AG04449 (cell line): ENCODE measurements at regions not wholly inside any gene's neighbourhood (a gene's known extent, or its start where the extent isn't known, plus 50 kb on each side); places are given as distances from the start of the nearest gene placed in this dataset.

Experiments used
- CTCF ChIA-PET: fragments of 350-600 bp; formaldehyde crosslinking; extraction: SDS; loops from one replicate; lab custom pipeline; 2021; ENCODE audit warnings: antibody characterized with exemption; lab: Yijun Ruan, JAX
- POLR2A ChIA-PET: fragments of 400-600, 350-600 bp; formaldehyde crosslinking; extraction: SDS; loops from one replicate; lab custom pipeline; 2020; ENCODE audit warnings: antibody characterized with exemption, inconsistent platforms; lab: Yijun Ruan, JAX
- DNase-seq: peaks from one replicate; pipeline ENCODE4 v3.0.0-alpha.2; 2010; ENCODE audit warnings: low read depth, low spot score
- H3K4me3 ChIP-seq: 2 replicates; pipeline ENCODE4 v1.5.1; 2011; ENCODE audit warnings: low read depth, mild to moderate bottlenecking, control low read depth, low read length
- TF ChIP-seq, protein P1 (sequence below): IDR thresholded peaks from one replicate; pipeline ENCODE4 v1.5.1; 2011; ENCODE audit warnings: mild to moderate bottlenecking, moderate library complexity, low read length, control low read depth, inconsistent platforms; ENCODE audit not compliant: insufficient read depth; ENCODE audit errors: missing control alignments

DNA sequence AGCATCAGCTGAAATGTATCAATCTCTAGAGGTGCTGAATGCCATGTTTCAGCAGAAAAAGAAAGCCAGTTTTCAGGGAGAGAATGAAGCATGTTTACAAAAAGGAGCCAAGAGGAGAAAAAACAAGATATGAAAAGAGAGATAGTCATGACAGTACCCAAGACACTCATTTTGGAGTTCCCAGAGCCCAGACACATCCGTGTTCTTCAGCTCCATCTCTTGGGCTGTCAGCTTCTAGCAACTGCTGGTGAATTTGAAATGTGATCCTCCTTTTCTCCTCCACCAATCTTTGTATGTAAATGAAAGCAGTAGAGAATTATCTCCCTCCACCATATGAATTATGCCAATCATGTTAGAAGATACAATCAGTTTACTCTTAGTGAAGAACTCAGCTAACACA is 93.0 kb upstream of the SLC25A36 start:
- TF ChIP-seq, protein P1, sequence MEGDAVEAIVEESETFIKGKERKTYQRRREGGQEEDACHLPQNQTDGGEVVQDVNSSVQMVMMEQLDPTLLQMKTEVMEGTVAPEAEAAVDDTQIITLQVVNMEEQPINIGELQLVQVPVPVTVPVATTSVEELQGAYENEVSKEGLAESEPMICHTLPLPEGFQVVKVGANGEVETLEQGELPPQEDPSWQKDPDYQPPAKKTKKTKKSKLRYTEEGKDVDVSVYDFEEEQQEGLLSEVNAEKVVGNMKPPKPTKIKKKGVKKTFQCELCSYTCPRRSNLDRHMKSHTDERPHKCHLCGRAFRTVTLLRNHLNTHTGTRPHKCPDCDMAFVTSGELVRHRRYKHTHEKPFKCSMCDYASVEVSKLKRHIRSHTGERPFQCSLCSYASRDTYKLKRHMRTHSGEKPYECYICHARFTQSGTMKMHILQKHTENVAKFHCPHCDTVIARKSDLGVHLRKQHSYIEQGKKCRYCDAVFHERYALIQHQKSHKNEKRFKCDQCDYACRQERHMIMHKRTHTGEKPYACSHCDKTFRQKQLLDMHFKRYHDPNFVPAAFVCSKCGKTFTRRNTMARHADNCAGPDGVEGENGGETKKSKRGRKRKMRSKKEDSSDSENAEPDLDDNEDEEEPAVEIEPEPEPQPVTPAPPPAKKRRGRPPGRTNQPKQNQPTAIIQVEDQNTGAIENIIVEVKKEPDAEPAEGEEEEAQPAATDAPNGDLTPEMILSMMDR: no peak
- no peak overlapping the region for H3K4me3 ChIP-seq
- ChIA-PET POLR2A (no interaction called here), CTCF (no interaction called here)
- DNase-seq: no peak

DNA sequence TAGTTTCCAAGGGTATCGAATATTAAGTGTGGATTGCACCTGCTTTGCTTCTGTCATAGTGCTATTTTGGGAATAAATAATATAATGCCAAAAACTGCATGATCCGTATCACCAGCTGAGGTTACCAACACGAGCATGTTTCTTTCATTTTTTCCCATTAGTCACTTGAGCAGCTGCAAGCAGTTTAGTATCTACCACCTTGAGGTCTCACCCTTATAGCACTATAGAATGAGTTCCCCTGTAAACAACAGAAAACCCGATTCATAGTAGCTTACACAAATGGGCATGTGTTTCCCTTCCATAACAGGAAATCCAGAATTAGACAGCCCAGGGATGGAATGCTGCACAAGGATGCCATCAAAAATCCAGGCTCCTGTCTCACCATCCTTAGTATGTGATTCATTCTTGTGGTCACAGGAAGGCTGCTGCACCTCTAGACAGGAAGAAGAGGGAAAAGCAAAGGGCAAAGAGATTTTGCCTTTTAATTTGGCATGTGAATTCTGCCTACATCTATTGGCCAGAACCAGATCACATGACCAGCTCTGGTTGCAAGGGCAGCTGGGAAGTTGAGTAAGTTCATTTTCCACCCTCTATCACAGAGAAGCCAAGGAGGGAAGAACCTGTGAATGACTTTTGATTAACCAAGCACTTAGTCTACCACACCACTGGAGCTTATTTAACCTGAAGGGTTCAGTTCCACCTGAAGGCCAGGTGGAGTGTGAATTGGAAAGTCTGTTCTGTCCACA is 91.3 kb upstream of the SLC25A36 start:
- CTCF ChIA-PET: interaction anchor here (1.0 kb wide), 1 partner anchor 14 kb away, joined by 3 read pairs; no protein-coding TSS in a partner anchor
- H3K4me3 ChIP-seq: no peak overlapping the region
- DNase-seq: no peak
- TF ChIP-seq, protein P1: no peak
- POLR2A ChIA-PET: no interaction called here

DNA sequence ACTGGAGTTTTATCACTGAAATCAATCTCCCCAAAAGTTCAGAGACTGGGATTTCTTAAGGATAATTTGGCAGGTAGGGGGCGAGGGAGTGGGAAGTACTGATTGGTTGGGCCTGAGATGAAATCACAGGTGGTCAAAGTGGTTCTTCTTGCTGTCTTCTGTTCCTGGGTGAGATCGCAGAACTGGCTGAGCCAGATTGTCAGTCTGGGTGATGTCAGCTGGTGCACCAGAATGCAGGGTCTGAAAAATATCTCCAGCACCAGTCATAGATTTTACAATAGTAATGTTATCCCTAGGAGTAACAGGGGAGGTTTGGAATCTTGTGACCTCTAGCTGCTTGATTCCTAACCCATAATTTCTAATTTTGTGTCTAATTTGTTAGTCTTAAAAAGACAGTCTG is 86.7 kb upstream of the SLC25A36 start:
- H3K4me3 ChIP-seq: no peak overlapping the region
- ChIA-PET CTCF (interaction anchor here (1.5 kb wide), 1 partner anchor 917 kb away, joined by 4 read pairs; no protein-coding TSS in a partner anchor), POLR2A (no interaction called here)
- TF ChIP-seq, protein P1: no peak
- DNase-seq: no peak

DNA sequence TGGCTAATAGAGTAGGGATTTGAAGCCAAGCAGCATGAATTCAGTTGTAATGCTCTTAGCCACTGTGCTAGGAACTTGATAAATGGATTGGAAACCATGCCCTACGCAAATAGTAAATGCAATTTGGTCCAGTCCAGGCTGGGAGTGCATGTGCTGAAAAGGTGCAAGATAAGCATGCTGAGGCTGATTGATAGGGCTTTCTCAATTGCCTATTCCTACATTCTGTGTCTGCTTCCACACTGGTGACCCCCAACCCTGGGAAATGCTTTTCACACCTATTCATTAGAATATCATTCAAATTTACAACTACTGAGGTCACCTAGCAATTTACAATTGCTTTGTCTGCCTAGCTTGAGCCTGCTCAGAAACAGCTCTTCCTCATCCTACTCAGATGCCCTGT is 84.7 kb upstream of the SLC25A36 start:
- POLR2A ChIA-PET: no interaction called here
- CTCF ChIA-PET: no interaction called here

DNA sequence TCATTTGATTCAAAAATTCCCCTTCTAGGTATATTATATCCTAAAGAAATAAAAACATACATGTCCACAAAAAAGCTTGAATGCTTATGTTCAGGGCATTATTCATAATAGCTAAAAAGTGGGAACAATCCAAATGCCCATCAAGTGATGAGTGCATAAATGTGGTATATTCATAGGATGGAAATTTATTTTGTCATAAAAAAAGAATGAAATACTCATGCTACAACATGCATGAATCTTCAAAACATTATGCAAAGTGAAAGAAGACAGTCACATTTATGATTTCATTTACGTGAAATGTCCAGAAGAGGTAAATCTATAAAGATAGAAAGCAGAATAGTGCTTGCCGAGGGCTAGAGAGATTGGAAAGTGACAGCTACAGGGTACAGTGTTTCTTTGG is 83.6 kb upstream of the SLC25A36 start:
- DNase-seq: no peak
- CTCF ChIA-PET: no interaction called here
- POLR2A ChIA-PET: no interaction called here
- TF ChIP-seq, protein P1: no peak
- no peak overlapping the region for H3K4me3 ChIP-seq

More for the DNA sequence above, 84.7 kb upstream of the SLC25A36 start:
- DNase-seq: no peak
- no peak overlapping the region for H3K4me3 ChIP-seq
- TF ChIP-seq, protein P1: no peak

DNA sequence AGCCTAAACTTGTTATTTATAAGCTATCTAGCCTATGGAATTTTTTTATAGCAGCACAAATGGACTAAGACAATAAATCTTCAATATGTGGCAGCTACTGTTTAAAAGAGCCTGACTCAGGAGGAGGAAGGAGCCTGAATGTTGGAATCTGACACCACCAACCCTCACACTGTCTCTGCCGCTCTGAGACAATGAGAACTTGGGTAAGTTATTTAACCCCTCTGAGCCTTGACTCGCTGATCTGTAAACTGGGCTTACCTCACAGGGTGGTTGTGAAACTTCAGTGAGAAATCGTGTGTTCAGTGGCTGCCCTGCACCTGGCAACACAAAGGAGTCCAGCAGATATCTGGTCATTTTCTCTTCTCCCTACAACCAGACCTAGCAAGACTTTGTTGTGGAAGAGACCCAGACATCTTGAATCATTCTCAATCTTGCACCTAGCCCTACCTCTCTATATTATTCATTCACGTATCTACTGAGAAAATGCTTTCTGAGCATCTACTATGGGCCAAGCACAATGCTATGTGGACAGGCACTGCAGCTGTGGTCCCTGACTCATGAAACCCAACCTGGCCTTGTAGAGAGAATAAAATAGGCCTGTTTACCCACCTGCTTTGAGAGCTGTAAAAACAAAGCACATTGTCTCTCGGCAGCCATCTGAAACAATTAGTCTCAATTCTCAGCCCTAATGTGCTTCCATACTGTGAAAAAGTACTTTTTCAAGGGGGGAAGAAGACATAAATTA is 81.9 kb upstream of the SLC25A36 start:
- TF ChIP-seq, protein P1: no peak
- ChIA-PET POLR2A (no interaction called here), CTCF (interaction anchor here (1.0 kb wide), 1 partner anchor 922 kb away, joined by 3 read pairs; no protein-coding TSS in a partner anchor)
- no peak for DNase-seq
- H3K4me3 ChIP-seq: no peak overlapping the region
